Upper lobe of right lung (tissue), 1 donor: ENCODE measurements at regions not wholly inside any gene's neighbourhood (a gene's known extent, or its start where the extent isn't known, plus 50 kb on each side); places are given as distances from the start of the nearest gene placed in this dataset.
"Not testable (repeated sequence)": the region's sequence is repeated elsewhere in the genome, so short reads cannot be mapped to it uniquely, and the experiment has no call there.

ENCODE experiments used
- ATAC-seq: fragments of 200-7000 bp; cut with Tn5 transposase; one replicate; pipeline ENCODE4 v1.9.1; 2020; ENCODE audit warnings: mild to moderate bottlenecking, moderate library complexity
- DNase-seq: peaks from one replicate; pipeline ENCODE4 v3.0.0-alpha.2; 2020
- H3K27ac ChIP-seq: fragments of 200-600 bp; one replicate; pipeline ENCODE4 v1.8.0; 2022
- H3K27me3 ChIP-seq: fragments of 200-600 bp; one replicate; pipeline ENCODE4 v1.8.0; 2022; ENCODE audit warnings: mild to moderate bottlenecking
- H3K36me3 ChIP-seq: fragments of 200-600 bp; one replicate; pipeline ENCODE4 v1.8.0; 2022
- H3K4me1 ChIP-seq: fragments of 200-600 bp; one replicate; pipeline ENCODE4 v1.8.0; 2022
- H3K4me3 ChIP-seq: fragments of 200-600 bp; one replicate; pipeline ENCODE4 v1.8.0; 2022; ENCODE audit warnings: mild to moderate bottlenecking
- H3K9me3 ChIP-seq: fragments of 200-600 bp; one replicate; pipeline ENCODE4 v1.8.0; 2022
- CTCF ChIP-seq: fragments of 200-600 bp; IDR thresholded peaks from one replicate; pipeline ENCODE4 v1.8.0; 2022; ENCODE audit warnings: antibody characterized with exemption
- intact Hi-C: fragments of 100-400 bp; cut with DNase I; formaldehyde crosslinking; loops from one replicate; pipeline ENCODE4 v1.11.0; 2022
- donor health status: DM: no; HTN: yes; CAD: no; lungs with severe emphysema.

GRCh38 chr7:106451171-106451570, 166.4 kb upstream of the NAMPT start:
- Histone ChIP-seq H3K27ac (no peak overlapping the region), H3K27me3 (no peaks in the 10 kb centered on the region), H3K36me3 (no peaks in the 10 kb centered on the region), H3K4me3 (no peak overlapping the region), H3K9me3 (no peaks in the 10 kb centered on the region), H3K4me1 (no peaks in the 10 kb centered on the region)
- DNase-seq: no peak
- no peak for ATAC-seq
- no peak for TF ChIP-seq CTCF
- intact Hi-C loops: loop anchor here (10.0 kb wide), 1 partner anchor 156 kb away; no protein-coding TSS in a partner anchor

GRCh38 chr7:106450716-106451115, 165.9 kb upstream of the NAMPT start:
- TF ChIP-seq CTCF: no peak
- no peaks in the 10 kb centered on the region for H3K27me3 ChIP-seq
- H3K4me1 ChIP-seq: no peaks in the 10 kb centered on the region
- H3K36me3 ChIP-seq: no peaks in the 10 kb centered on the region
- no peak overlapping the region for H3K27ac ChIP-seq
- intact Hi-C loops: loop anchor here (10.0 kb wide), 1 partner anchor 156 kb away; no protein-coding TSS in a partner anchor
- ATAC-seq (no peak), DNase-seq (no peak)
- no peak overlapping the region for H3K4me3 ChIP-seq
- no peaks in the 10 kb centered on the region for H3K9me3 ChIP-seq

- Histone ChIP-seq H3K27ac (no peak overlapping the region), H3K27me3 (no peaks in the 10 kb centered on the region), H3K9me3 (no peaks in the 10 kb centered on the region), H3K36me3 (no peaks in the 10 kb centered on the region), H3K4me3 (no peak overlapping the region), H3K4me1 (no peaks in the 10 kb centered on the region)
- no peak for TF ChIP-seq CTCF
- ATAC-seq: peak; percentile 53
- intact Hi-C loops: no loop called here
- no peak for DNase-seq
These were observed 164.4 kb upstream of the NAMPT start for GRCh38 chr7:106448992-106449859.

GRCh38 chr7:106448346-106448991, 163.7 kb upstream of the NAMPT start:
- Histone ChIP-seq H3K4me1 (no peaks in the 10 kb centered on the region), H3K36me3 (no peaks in the 10 kb centered on the region), H3K4me3 (no peak overlapping the region), H3K27me3 (no peaks in the 10 kb centered on the region), H3K9me3 (no peaks in the 10 kb centered on the region), H3K27ac (no peak overlapping the region)
- no peak for DNase-seq
- intact Hi-C loops: no loop called here
- no peak for TF ChIP-seq CTCF
- no peak for ATAC-seq

- ATAC-seq: peak; percentile 80
- no peaks in the 10 kb centered on the region for H3K27me3 ChIP-seq
These were observed 162.6 kb upstream of the NAMPT start for GRCh38 chr7:106447318-106447847.

GRCh38 chr7:106445366-106445765, 160.6 kb upstream of the NAMPT start:
- H3K4me3 ChIP-seq, H3K4me1 ChIP-seq, H3K9me3 ChIP-seq, DNase-seq, H3K27ac ChIP-seq, H3K36me3 ChIP-seq, ATAC-seq, intact Hi-C loops, H3K27me3 ChIP-seq: not testable (repeated sequence)

More at GRCh38 chr7:106447318-106447847, 162.6 kb upstream of the NAMPT start:
- Histone ChIP-seq H3K9me3 (no peaks in the 10 kb centered on the region), H3K36me3 (no peaks in the 10 kb centered on the region), H3K4me1 (no peaks in the 10 kb centered on the region), H3K4me3 (no peak overlapping the region), H3K27ac (no peak overlapping the region)
- intact Hi-C loops: no loop called here
- no peak for DNase-seq
- no peak for TF ChIP-seq CTCF
